OCI-LY1 (cell line): ENCODE measurements at regions not wholly inside any gene's neighbourhood (a gene's known extent, or its start where the extent isn't known, plus 50 kb on each side); places are given as distances from the start of the nearest gene placed in this dataset.

ENCODE experiments used
- CTCF ChIP-seq: fragments of 200-600 bp; sonication (generic), shearing (Covaris generic); IDR thresholded peaks from 2 replicates; pipeline ENCODE4 v1.5.1; 2017; ENCODE audit warnings: mild to moderate bottlenecking, antibody characterized with exemption, low read length, moderate library complexity, mixed read lengths
- EZH2 ChIP-seq: fragments of 200-600 bp; sonication (generic), shearing (Covaris generic); IDR thresholded peaks from 2 replicates; pipeline ENCODE4 v1.8.0; 2017; ENCODE audit warnings: borderline replicate concordance, mixed run types, mild to moderate bottlenecking, antibody characterized with exemption, low read length, moderate library complexity, mixed read lengths

- TF ChIP-seq EZH2 (no peak), CTCF (no peak)
Observed at GRCh38 chr20:55586610-55587009, 418.7 kb downstream of the CBLN4 start.
